Endodermal cell (in vitro differentiated cells): ENCODE measurements at regions not wholly inside any gene's neighbourhood (a gene's known extent, or its start where the extent isn't known, plus 50 kb on each side); places are given as distances from the start of the nearest gene placed in this dataset.

Experiments used
- DNase-seq: peaks from one replicate; pipeline ENCODE4 v3.0.0-alpha.2; 2017
- H3K27ac ChIP-seq: 2 replicates; pipeline ENCODE4 v1.5.1; 2013; ENCODE audit warnings: mild to moderate bottlenecking, low read depth, low read length, moderate library complexity
- H3K27me3 ChIP-seq: 2 replicates; pipeline ENCODE4 v1.6.1; 2013; ENCODE audit warnings: mild to moderate bottlenecking, low read length, moderate library complexity; ENCODE audit not compliant: insufficient read depth, control insufficient read depth, poor library complexity, severe bottlenecking
- H3K36me3 ChIP-seq: 2 replicates; pipeline ENCODE4 v1.7.0; 2013; ENCODE audit warnings: mild to moderate bottlenecking, low read length, moderate library complexity; ENCODE audit not compliant: control insufficient read depth, insufficient read depth
- H3K4me1 ChIP-seq: one replicate; pipeline ENCODE4 v1.7.0; 2013; ENCODE audit warnings: low read length; ENCODE audit not compliant: control insufficient read depth, insufficient read depth
- H3K4me3 ChIP-seq: 2 replicates; pipeline ENCODE4 v1.5.1; 2013; ENCODE audit warnings: mild to moderate bottlenecking, low read length, moderate library complexity
- H3K9ac ChIP-seq: 2 replicates; pipeline ENCODE4 v1.6.1; 2013; ENCODE audit warnings: mild to moderate bottlenecking, low read length, moderate library complexity; ENCODE audit not compliant: poor library complexity, severe bottlenecking; ENCODE audit errors: extremely low read depth
- H3K9me3 ChIP-seq: 2 replicates; pipeline ENCODE4 v1.6.1; 2013; ENCODE audit warnings: mild to moderate bottlenecking, low read length, moderate library complexity; ENCODE audit not compliant: control insufficient read depth
- H3K27ac Mint-ChIP-seq: 2 replicates; pipeline ENCODE4 v1.8.0; 2020; ENCODE audit warnings: mixed read lengths
- H3K27me3 Mint-ChIP-seq: 2 replicates; pipeline ENCODE4 v1.8.0; 2021; ENCODE audit warnings: mild to moderate bottlenecking, mixed read lengths; ENCODE audit not compliant: insufficient read depth
- H3K36me3 Mint-ChIP-seq: 2 replicates; pipeline ENCODE4 v1.8.0; 2020; ENCODE audit warnings: low read depth, mixed read lengths
- H3K4me1 Mint-ChIP-seq: 2 replicates; pipeline ENCODE4 v1.8.0; 2020; ENCODE audit warnings: mixed read lengths
- H3K4me3 Mint-ChIP-seq: 2 replicates; pipeline ENCODE4 v1.8.0; 2020; ENCODE audit warnings: mild to moderate bottlenecking, moderate library complexity, mixed read lengths
- H3K9me3 Mint-ChIP-seq: 2 replicates; pipeline ENCODE4 v1.8.0; 2020; ENCODE audit warnings: mild to moderate bottlenecking, mixed read lengths
- CTCF ChIP-seq: fragments of 200-600 bp; sonication (generic); conservative IDR thresholded peaks from 2 replicates; pipeline ENCODE4 v1.5.0; 2021; ENCODE audit warnings: antibody characterized with exemption, mild to moderate bottlenecking
- WGBS, 2 experiments: methylation state at CpG; one replicate each; pipeline versions ENCODE4 v1.1.5 to v1.1.7; 2013; ENCODE audit warnings: missing lambda C conversion rate in 2 of 2, mixed read lengths in 1 of 2; ENCODE audit not compliant: insufficient coverage in 1 of 2, insufficient read length in 1 of 2; 5-methylcytosine and 5-hydroxymethylcytosine counted together

GRCh38 chr7:136717910-136718557 lies 150.4 kb upstream of the CHRM2 start:
- no peak for TF ChIP-seq CTCF
- H3K4me3 ChIP-seq: no peak overlapping the region
- H3K9me3 Mint-ChIP-seq: no peaks in the 10 kb centered on the region
- no peak overlapping the region for H3K9ac ChIP-seq
- H3K4me1 ChIP-seq: no peaks in the 10 kb centered on the region
- no peaks in the 10 kb centered on the region for H3K9me3 ChIP-seq
- no peak for DNase-seq
- WGBS, 2 experiments: 95 to 100% methylated on average over 4 to 6 of the region's 6 CpGs
- no peaks in the 10 kb centered on the region for H3K27me3 Mint-ChIP-seq
- no peaks in the 10 kb centered on the region for H3K4me1 Mint-ChIP-seq
- no peak overlapping the region for H3K27ac Mint-ChIP-seq
- H3K36me3 Mint-ChIP-seq: no peaks in the 10 kb centered on the region
- H3K4me3 Mint-ChIP-seq: no peak overlapping the region
- no peak overlapping the region for H3K27ac ChIP-seq
- H3K36me3 ChIP-seq: no peaks in the 10 kb centered on the region
- no peaks in the 10 kb centered on the region for H3K27me3 ChIP-seq

DNA sequence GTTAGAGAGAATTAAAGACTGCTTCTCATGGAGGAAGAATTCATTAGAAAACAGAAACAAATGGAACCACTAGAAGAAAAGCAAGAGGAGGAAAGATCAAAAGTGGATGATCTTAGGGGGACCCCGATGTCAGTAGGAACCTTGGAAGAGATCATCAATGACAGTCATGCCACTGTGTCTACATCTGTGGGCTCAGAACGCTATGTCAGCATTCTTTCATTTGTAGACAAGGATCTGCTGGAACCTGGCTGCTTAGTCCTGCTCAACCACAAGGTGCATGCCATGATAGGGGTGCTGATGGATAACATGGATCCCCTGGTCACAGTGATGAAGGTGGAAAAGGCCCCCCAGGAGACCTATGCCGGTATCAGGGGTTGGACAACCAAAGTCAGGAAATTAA lies 154.4 kb upstream of the CHRM2 start:
- H3K4me1 ChIP-seq: no peaks in the 10 kb centered on the region
- H3K36me3 ChIP-seq: no peaks in the 10 kb centered on the region
- no peak for DNase-seq
- WGBS, 2 experiments: 96% methylated on average over 3 of the region's 3 CpGs; no CpG with 5 or more reads in 1 of the 2 experiments
- H3K9me3 ChIP-seq: no peaks in the 10 kb centered on the region
- no peak overlapping the region for H3K4me3 ChIP-seq
- H3K27me3 ChIP-seq: no peaks in the 10 kb centered on the region
- no peaks in the 10 kb centered on the region for H3K36me3 Mint-ChIP-seq
- no peak overlapping the region for H3K9ac ChIP-seq
- no peak overlapping the region for H3K4me3 Mint-ChIP-seq
- no peaks in the 10 kb centered on the region for H3K9me3 Mint-ChIP-seq
- H3K4me1 Mint-ChIP-seq: peaks cover 12% of the 10 kb centered on the region
- H3K27me3 Mint-ChIP-seq: no peaks in the 10 kb centered on the region
- no peak for TF ChIP-seq CTCF
- H3K27ac ChIP-seq: no peak overlapping the region
- H3K27ac Mint-ChIP-seq: no peak overlapping the region

- TF ChIP-seq CTCF: no peak
- Histone ChIP-seq H3K27me3 (no peaks in the 10 kb centered on the region), H3K4me1 (no peaks in the 10 kb centered on the region), H3K9me3 (no peaks in the 10 kb centered on the region), H3K27ac (no peak overlapping the region), H3K9ac (no peak overlapping the region), H3K36me3 (no peaks in the 10 kb centered on the region), H3K4me3 (no peak overlapping the region)
- H3K4me1 Mint-ChIP-seq: peaks cover 12% of the 10 kb centered on the region
- no peak overlapping the region for H3K27ac Mint-ChIP-seq
- no peak overlapping the region for H3K4me3 Mint-ChIP-seq
- H3K9me3 Mint-ChIP-seq: no peaks in the 10 kb centered on the region
- no peak for DNase-seq
- H3K27me3 Mint-ChIP-seq: peaks cover 1% of the 10 kb centered on the region
- H3K36me3 Mint-ChIP-seq: no peaks in the 10 kb centered on the region
These were observed 157.7 kb upstream of the CHRM2 start for GRCh38 chr7:136710751-136711150.
